Right lobe of liver (tissue), 4 donors: ENCODE measurements at regions not wholly inside any gene's neighbourhood (a gene's known extent, or its start where the extent isn't known, plus 50 kb on each side); places are given as distances from the start of the nearest gene placed in this dataset.

Experiments used
- POLR2A ChIP-seq: fragments of 450-650 bp; IDR thresholded peaks from one replicate; pipeline ENCODE4 v1.6.1; 2017; ENCODE audit warnings: antibody characterized with exemption, mild to moderate bottlenecking
- TF ChIP-seq, protein P1 (sequence below), 4 donors: fragments of 200-600 bp in 3 of 4; fragments of 450-650 bp in 1 of 4; IDR thresholded peaks; one replicate each; pipeline versions ENCODE4 v1.5.1 to v1.8.0; 2016 to 2022; ENCODE audit warnings: antibody characterized with exemption in 4 of 4, mild to moderate bottlenecking in 2 of 4
- donor health status: DM: no; HTN: no; CAD: no.
- donor health status: DM: no; HTN: no; CAD: no.
- donor health status: DM: no; HTN: yes; CAD: no.

DNA sequence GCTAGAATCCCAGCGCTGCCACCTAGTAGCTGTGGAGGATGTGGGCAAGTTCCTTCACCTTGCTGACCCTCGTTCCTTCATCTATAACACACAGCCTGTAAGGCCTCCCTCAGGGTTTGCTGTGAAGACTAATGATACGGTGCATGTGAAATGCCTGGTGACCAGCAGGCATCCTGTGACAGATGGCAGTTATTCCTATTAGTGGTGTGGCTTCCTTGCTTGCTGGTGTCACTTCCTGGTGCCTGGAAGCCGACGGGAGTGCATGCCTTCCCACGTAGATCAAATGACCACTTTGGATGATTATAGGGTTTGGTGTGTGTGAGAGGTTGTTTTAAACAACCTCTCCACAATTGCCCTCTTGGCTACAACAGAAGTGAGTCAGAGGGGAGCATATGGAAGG lies 894.9 kb downstream of the VRK1 start:
- TF ChIP-seq, protein P1, sequence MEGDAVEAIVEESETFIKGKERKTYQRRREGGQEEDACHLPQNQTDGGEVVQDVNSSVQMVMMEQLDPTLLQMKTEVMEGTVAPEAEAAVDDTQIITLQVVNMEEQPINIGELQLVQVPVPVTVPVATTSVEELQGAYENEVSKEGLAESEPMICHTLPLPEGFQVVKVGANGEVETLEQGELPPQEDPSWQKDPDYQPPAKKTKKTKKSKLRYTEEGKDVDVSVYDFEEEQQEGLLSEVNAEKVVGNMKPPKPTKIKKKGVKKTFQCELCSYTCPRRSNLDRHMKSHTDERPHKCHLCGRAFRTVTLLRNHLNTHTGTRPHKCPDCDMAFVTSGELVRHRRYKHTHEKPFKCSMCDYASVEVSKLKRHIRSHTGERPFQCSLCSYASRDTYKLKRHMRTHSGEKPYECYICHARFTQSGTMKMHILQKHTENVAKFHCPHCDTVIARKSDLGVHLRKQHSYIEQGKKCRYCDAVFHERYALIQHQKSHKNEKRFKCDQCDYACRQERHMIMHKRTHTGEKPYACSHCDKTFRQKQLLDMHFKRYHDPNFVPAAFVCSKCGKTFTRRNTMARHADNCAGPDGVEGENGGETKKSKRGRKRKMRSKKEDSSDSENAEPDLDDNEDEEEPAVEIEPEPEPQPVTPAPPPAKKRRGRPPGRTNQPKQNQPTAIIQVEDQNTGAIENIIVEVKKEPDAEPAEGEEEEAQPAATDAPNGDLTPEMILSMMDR (IDR thresholded peaks at IDR 0.05), result no peak
- TF ChIP-seq POLR2A, result no peak
